ENCODE measurements at regions not wholly inside any gene's neighbourhood (a gene's known extent, or its start where the extent isn't known, plus 50 kb on each side); places are given as distances from the start of the nearest gene placed in this dataset.
A peak's percentile ranks its signal among the peaks of the same experiment; 100 is the strongest.
"Not testable (repeated sequence)": the region's sequence is repeated elsewhere in the genome, so short reads cannot be mapped to it uniquely, and the experiment has no call there.

GRCh38 chr3:74842141-74842540 is 227.7 kb upstream of the CNTN3 start:
- ATAC-seq (ENCODE audit: low FRiP score in 2 of 2) (no peak), DNase-seq (no peak)
- Histone ChIP-seq H3K4me3 (no peak overlapping the region), H3K9me3 (no peaks in the 10 kb centered on the region), H3K4me1 (no peaks in the 10 kb centered on the region), H3K27me3 (no peaks in the 10 kb centered on the region), H3K27ac (no peak overlapping the region), H3K36me3 (no peaks in the 10 kb centered on the region)
- TF ChIP-seq POLR2AphosphoS5 (IDR thresholded peaks at IDR 0.05) (no peak), EP300 (IDR thresholded peaks at IDR 0.05) (no peak), POLR2A (IDR thresholded peaks at IDR 0.05) (no peak), CTCF (IDR thresholded peaks at IDR 0.05) (no peak)
- 42 to 43% methylated on average over 1 of the region's 1 CpG for WGBS, 2 donors

GRCh38 chr3:74839566-74839965 is 225.1 kb upstream of the CNTN3 start:
- Histone ChIP-seq H3K36me3 (no peaks in the 10 kb centered on the region), H3K27ac (no peak overlapping the region), H3K4me1 (no peaks in the 10 kb centered on the region), H3K4me3 (no peak overlapping the region), H3K27me3 (no peaks in the 10 kb centered on the region), H3K9me3 (no peaks in the 10 kb centered on the region)
- ATAC-seq (ENCODE audit: low FRiP score in 2 of 2) (no peak), DNase-seq (no peak)
- TF ChIP-seq EP300 (IDR thresholded peaks at IDR 0.05) (no peak), POLR2AphosphoS5 (IDR thresholded peaks at IDR 0.05) (no peak), POLR2A (IDR thresholded peaks at IDR 0.05) (no peak), CTCF (IDR thresholded peaks at IDR 0.05) (no peak)
- 77 to 91% methylated on average over 2 of the region's 2 CpGs for WGBS, 2 donors

- TF ChIP-seq POLR2A (IDR thresholded peaks at IDR 0.05) = no peak
- no peak for DNase-seq
- Histone ChIP-seq H3K27ac (no peak overlapping the region), H3K4me3 (no peak overlapping the region), H3K9me3 (no peaks in the 10 kb centered on the region), H3K4me1 (no peaks in the 10 kb centered on the region), H3K36me3 (no peaks in the 10 kb centered on the region), H3K27me3 (no peaks in the 10 kb centered on the region)
- ATAC-seq (ENCODE audit: low FRiP score in 2 of 2) = no peak
- WGBS, 2 donors = 71 to 83% methylated on average over 6 of the region's 6 CpGs
These were observed 218.5 kb upstream of the CNTN3 start for GRCh38 chr3:74832925-74833324.

GRCh38 chr3:74830845-74831244 is 216.4 kb upstream of the CNTN3 start:
- not testable (repeated sequence) for ATAC-seq (ENCODE audit: low FRiP score in 2 of 2); H3K27ac ChIP-seq; DNase-seq; H3K4me3 ChIP-seq; H3K4me1 ChIP-seq; H3K9me3 ChIP-seq; H3K36me3 ChIP-seq; H3K27me3 ChIP-seq
- WGBS, 2 donors = 74 to 79% methylated on average over 5 of the region's 5 CpGs

- H3K4me1 ChIP-seq; H3K27me3 ChIP-seq; ATAC-seq (ENCODE audit: low FRiP score in 2 of 2); H3K36me3 ChIP-seq; H3K27ac ChIP-seq; H3K4me3 ChIP-seq; H3K9me3 ChIP-seq: not testable (repeated sequence)
- DNase-seq = peak in 1 of 2 donors; percentile 20
- WGBS, 2 donors = 87 to 89% methylated on average over 11 of the region's 11 CpGs
These were observed 210.9 kb upstream of the CNTN3 start for GRCh38 chr3:74825404-74825803.

- 94 to 100% methylated on average over 2 to 3 of the region's 4 CpGs for WGBS, 2 donors
- ATAC-seq (ENCODE audit: low FRiP score in 2 of 2) (no peak), DNase-seq (no peak)
- Histone ChIP-seq H3K4me3 (no peak overlapping the region), H3K36me3 (no peaks in the 10 kb centered on the region), H3K4me1 (no peaks in the 10 kb centered on the region), H3K9me3 (no peaks in the 10 kb centered on the region), H3K27me3 (no peaks in the 10 kb centered on the region), H3K27ac (no peak overlapping the region)
- TF ChIP-seq CTCF (IDR thresholded peaks at IDR 0.05) (no peak), POLR2A (IDR thresholded peaks at IDR 0.05) (no peak), EP300 (IDR thresholded peaks at IDR 0.05) (no peak)
These were observed 209.9 kb upstream of the CNTN3 start for GRCh38 chr3:74824366-74824765.

GRCh38 chr3:74814181-74814580 is 199.7 kb upstream of the CNTN3 start:
- Histone ChIP-seq H3K27me3 (no peaks in the 10 kb centered on the region), H3K9me3 (no peaks in the 10 kb centered on the region), H3K36me3 (no peaks in the 10 kb centered on the region), H3K4me1 (no peaks in the 10 kb centered on the region), H3K27ac (no peak overlapping the region), H3K4me3 (no peak overlapping the region)
- no peak for TF ChIP-seq POLR2AphosphoS5 (IDR thresholded peaks at IDR 0.05)
- no peak for TF ChIP-seq CTCF (IDR thresholded peaks at IDR 0.05)
- no peak for TF ChIP-seq EP300 (IDR thresholded peaks at IDR 0.05)
- no peak for TF ChIP-seq POLR2A (IDR thresholded peaks at IDR 0.05)
- ATAC-seq (ENCODE audit: low FRiP score in 2 of 2) (no peak), DNase-seq (no peak)
- 82 to 84% methylated on average over 3 of the region's 3 CpGs for WGBS, 2 donors

Data from upper lobe of left lung (tissue), 6 donors.